Body of pancreas (tissue), 4 donors: ENCODE measurements at regions not wholly inside any gene's neighbourhood (a gene's known extent, or its start where the extent isn't known, plus 50 kb on each side); places are given as distances from the start of the nearest gene placed in this dataset.

ENCODE experiments used
- CTCF ChIP-seq, 7 experiments: fragments of 450-650 bp in 4 of 7; fragments of 200-600 bp in 3 of 7; sonication (generic) in 3 of 7; IDR thresholded peaks; one replicate each; pipeline ENCODE4 v1.5.1; 2016 to 2019; ENCODE audit warnings: antibody characterized with exemption in 7 of 7
- POLR2A ChIP-seq, 3 donors: fragments of 450-650 bp; IDR thresholded peaks; one replicate each; pipeline ENCODE4 v1.6.1; 2016; ENCODE audit warnings: antibody characterized with exemption in 3 of 3, mild to moderate bottlenecking in 2 of 3

GRCh38 chr5:175264406-175264805, 179.6 kb downstream of the DRD1 start:
- TF ChIP-seq CTCF (IDR thresholded peaks at IDR 0.05) (no peak), POLR2A (IDR thresholded peaks at IDR 0.05) (no peak)
